ENCODE measurements at regions not wholly inside any gene's neighbourhood (a gene's known extent, or its start where the extent isn't known, plus 50 kb on each side); places are given as distances from the start of the nearest gene placed in this dataset.

DNA sequence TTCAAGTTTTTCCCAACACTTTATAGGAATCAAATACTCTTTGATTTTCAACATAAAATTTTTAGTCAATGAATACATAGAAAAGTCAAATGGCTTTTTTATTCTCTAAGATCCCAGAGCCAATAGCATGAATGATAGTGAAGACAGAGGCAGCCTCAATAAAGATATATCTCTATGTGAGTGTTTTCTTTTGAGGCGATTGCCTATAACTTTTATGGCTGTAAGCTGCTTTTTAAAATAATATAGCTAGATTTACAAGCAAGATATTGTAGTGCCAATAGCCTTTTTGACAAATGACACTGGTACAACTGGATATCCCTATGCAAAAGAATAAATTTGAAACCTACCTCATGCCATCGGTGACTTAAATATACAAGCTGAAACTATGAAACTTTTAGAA, 1705.2 kb upstream of the PCDH20 start:
- no peak overlapping the region for H2BK15ac ChIP-seq (ENCODE audit: low read depth, low read length)
- no peak overlapping the region for H3K27ac ChIP-seq (ENCODE audit: insufficient read depth, low read length)
- H2AK5ac ChIP-seq (ENCODE audit: low read depth, low read length): no peak overlapping the region
- H3K18ac ChIP-seq (ENCODE audit: low read depth, low read length): no peak overlapping the region
- no peaks in the 10 kb centered on the region for H3K9me3 ChIP-seq (ENCODE audit: control insufficient read depth, insufficient read depth, low read length)
- no TSS peak for BruUV-seq (replicated peaks)
- no peaks in the 10 kb centered on the region for H3K36me3 ChIP-seq (ENCODE audit: control insufficient read depth, insufficient read depth, low read length)
- ATAC-seq (ENCODE audit: low read depth) (no peak), DNase-seq (no peak)
- no peak overlapping the region for H2BK120ac ChIP-seq (ENCODE audit: low read depth, low read length)
- ChIA-PET POLR2A (ENCODE audit: unreplicated experiment) (no interaction called here), CTCF (no interaction called here)
- dilution Hi-C loops (cut with HindIII; ENCODE audit: low sequenced_read_pairs, unreplicated experiment): no loop called here
- no peaks in the 10 kb centered on the region for H3K4me1 ChIP-seq (ENCODE audit: control insufficient read depth, insufficient read depth, low read length)
- H4K8ac ChIP-seq (ENCODE audit: low read depth in 2 of 2, low read length in 2 of 2): no peak overlapping the region
- no peaks in the 10 kb centered on the region for H3K9me1 ChIP-seq (ENCODE audit: insufficient read depth, low read length)
- intact Hi-C loops (cut with micrococcal nuclease): loop anchor here (10.0 kb wide), 4 partner anchors 314 to 1344 kb away; no protein-coding TSS in a partner anchor
- no peaks in the 10 kb centered on the region for H4K20me1 ChIP-seq (ENCODE audit: insufficient read depth, low read length)
- H3K23ac ChIP-seq (ENCODE audit: low read depth, low read length): no peak overlapping the region
- no peak overlapping the region for H4K5ac ChIP-seq (ENCODE audit: low read depth, low read length)
- H3K4me2 ChIP-seq (ENCODE audit: low read depth, low read length): no peak overlapping the region
- no peaks in the 10 kb centered on the region for H3K79me1 ChIP-seq (ENCODE audit: low read depth in 1 of 2, low read length in 2 of 2)
- in situ Hi-C loops (cut with MboI; ENCODE audit: low sequenced_read_pairs): no loop called here
- H2BK20ac ChIP-seq (ENCODE audit: low read depth, low read length): no peak overlapping the region
- H3K14ac ChIP-seq (replicated peaks; ENCODE audit: low read depth, low read length): no peak overlapping the region
- WGBS, 2 experiments (ENCODE audit: extremely low coverage in 2 of 2, insufficient read length in 1 of 2): no CpG with 5 or more reads among the region's 2 CpGs
- H3K56ac ChIP-seq (ENCODE audit: extremely low read depth, insufficient read depth, low read length): no peak overlapping the region
- H3K27me3 ChIP-seq (ENCODE audit: control insufficient read depth, insufficient read depth, low read length): no peaks in the 10 kb centered on the region
- no peak overlapping the region for H3K4ac ChIP-seq (ENCODE audit: low read depth, low read length)
- H2AFZ ChIP-seq (replicated peaks; ENCODE audit: low read length, poor library complexity): no peak overlapping the region
- H4K91ac ChIP-seq (ENCODE audit: insufficient read depth, low read depth, low read length): no peak overlapping the region
- no peak overlapping the region for H3K9ac ChIP-seq (ENCODE audit: low read depth, low read length)
- H3K4me3 ChIP-seq (ENCODE audit: insufficient read depth, low read depth, low read length): no peak overlapping the region
- no peak overlapping the region for H2AK9ac ChIP-seq (replicated peaks; ENCODE audit: low read depth, low read length, poor library complexity)
- H2BK5ac ChIP-seq (ENCODE audit: low read depth, low read length, poor library complexity, severe bottlenecking): no peak overlapping the region
- TF ChIP-seq SMC3 (IDR thresholded peaks at IDR 0.05; ENCODE audit: low read depth, low read length) (no peak), FOS (IDR thresholded peaks at IDR 0.05; ENCODE audit: low read depth, low read length) (no peak), MAFK (IDR thresholded peaks at IDR 0.05; ENCODE audit: low read depth, low read length) (no peak), CEBPB (IDR thresholded peaks at IDR 0.05; ENCODE audit: low read depth, low read length) (no peak), MXI1 (IDR thresholded peaks at IDR 0.05; ENCODE audit: borderline replicate concordance, low read depth, low read length) (no peak), RAD21 (IDR thresholded peaks at IDR 0.05; ENCODE audit: low read length) (no peak), RCOR1 (IDR thresholded peaks at IDR 0.05; ENCODE audit: insufficient replicate concordance, low read length) (no peak), NFE2L2 (IDR thresholded peaks at IDR 0.05; ENCODE audit: low read depth, low read length) (no peak)
- TF ChIP-seq, protein P1, sequence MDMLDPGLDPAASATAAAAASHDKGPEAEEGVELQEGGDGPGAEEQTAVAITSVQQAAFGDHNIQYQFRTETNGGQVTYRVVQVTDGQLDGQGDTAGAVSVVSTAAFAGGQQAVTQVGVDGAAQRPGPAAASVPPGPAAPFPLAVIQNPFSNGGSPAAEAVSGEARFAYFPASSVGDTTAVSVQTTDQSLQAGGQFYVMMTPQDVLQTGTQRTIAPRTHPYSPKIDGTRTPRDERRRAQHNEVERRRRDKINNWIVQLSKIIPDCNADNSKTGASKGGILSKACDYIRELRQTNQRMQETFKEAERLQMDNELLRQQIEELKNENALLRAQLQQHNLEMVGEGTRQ (IDR thresholded peaks at IDR 0.05; ENCODE audit: low read depth, low read length): no peak
- TF ChIP-seq, protein P2, sequence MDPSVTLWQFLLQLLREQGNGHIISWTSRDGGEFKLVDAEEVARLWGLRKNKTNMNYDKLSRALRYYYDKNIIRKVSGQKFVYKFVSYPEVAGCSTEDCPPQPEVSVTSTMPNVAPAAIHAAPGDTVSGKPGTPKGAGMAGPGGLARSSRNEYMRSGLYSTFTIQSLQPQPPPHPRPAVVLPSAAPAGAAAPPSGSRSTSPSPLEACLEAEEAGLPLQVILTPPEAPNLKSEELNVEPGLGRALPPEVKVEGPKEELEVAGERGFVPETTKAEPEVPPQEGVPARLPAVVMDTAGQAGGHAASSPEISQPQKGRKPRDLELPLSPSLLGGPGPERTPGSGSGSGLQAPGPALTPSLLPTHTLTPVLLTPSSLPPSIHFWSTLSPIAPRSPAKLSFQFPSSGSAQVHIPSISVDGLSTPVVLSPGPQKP (IDR thresholded peaks at IDR 0.05; ENCODE audit: borderline replicate concordance, low read depth, low read length): no peak
- TF ChIP-seq, protein P3, sequence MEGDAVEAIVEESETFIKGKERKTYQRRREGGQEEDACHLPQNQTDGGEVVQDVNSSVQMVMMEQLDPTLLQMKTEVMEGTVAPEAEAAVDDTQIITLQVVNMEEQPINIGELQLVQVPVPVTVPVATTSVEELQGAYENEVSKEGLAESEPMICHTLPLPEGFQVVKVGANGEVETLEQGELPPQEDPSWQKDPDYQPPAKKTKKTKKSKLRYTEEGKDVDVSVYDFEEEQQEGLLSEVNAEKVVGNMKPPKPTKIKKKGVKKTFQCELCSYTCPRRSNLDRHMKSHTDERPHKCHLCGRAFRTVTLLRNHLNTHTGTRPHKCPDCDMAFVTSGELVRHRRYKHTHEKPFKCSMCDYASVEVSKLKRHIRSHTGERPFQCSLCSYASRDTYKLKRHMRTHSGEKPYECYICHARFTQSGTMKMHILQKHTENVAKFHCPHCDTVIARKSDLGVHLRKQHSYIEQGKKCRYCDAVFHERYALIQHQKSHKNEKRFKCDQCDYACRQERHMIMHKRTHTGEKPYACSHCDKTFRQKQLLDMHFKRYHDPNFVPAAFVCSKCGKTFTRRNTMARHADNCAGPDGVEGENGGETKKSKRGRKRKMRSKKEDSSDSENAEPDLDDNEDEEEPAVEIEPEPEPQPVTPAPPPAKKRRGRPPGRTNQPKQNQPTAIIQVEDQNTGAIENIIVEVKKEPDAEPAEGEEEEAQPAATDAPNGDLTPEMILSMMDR (conservative IDR thresholded peaks at IDR 0.05; ENCODE audit: low read depth, low read length): no peak
